HUES48 (cell line): ENCODE measurements at regions not wholly inside any gene's neighbourhood (a gene's known extent, or its start where the extent isn't known, plus 50 kb on each side); places are given as distances from the start of the nearest gene placed in this dataset.
"Not testable (repeated sequence)": the region's sequence is repeated elsewhere in the genome, so short reads cannot be mapped to it uniquely, and the experiment has no call there.

Source experiments
- H3K27ac ChIP-seq: one replicate; pipeline ENCODE4 v1.7.0; 2013; ENCODE audit warnings: low read depth, low read length, inconsistent platforms
- H3K27me3 ChIP-seq: 2 replicates; pipeline ENCODE4 v1.6.1; 2013; ENCODE audit warnings: mild to moderate bottlenecking, low read length; ENCODE audit not compliant: control insufficient read depth, insufficient read depth
- H3K36me3 ChIP-seq: 2 replicates; pipeline ENCODE4 v1.6.1; 2013; ENCODE audit warnings: low read length; ENCODE audit not compliant: control insufficient read depth, insufficient read depth
- H3K4me1 ChIP-seq: 2 replicates; pipeline ENCODE4 v1.6.1; 2013; ENCODE audit warnings: mild to moderate bottlenecking, low read length; ENCODE audit not compliant: control insufficient read depth, insufficient read depth
- H3K4me3 ChIP-seq: 2 replicates; pipeline ENCODE4 v1.5.1; 2013; ENCODE audit warnings: mild to moderate bottlenecking, low read depth, low read length
- H3K9ac ChIP-seq: 2 replicates; pipeline ENCODE4 v1.6.1; 2013; ENCODE audit warnings: mild to moderate bottlenecking, low read depth, low read length, moderate library complexity
- H3K9me3 ChIP-seq: 2 replicates; pipeline ENCODE4 v1.6.1; 2013; ENCODE audit warnings: low read length; ENCODE audit not compliant: control insufficient read depth, insufficient read depth

GRCh38 chr4:3896871-3897578 lies 130.8 kb downstream of the ADRA2C start:
- H3K4me1 ChIP-seq, H3K9ac ChIP-seq, H3K27me3 ChIP-seq, H3K9me3 ChIP-seq, H3K4me3 ChIP-seq, H3K36me3 ChIP-seq, H3K27ac ChIP-seq: not testable (repeated sequence)

- Histone ChIP-seq H3K36me3 (no peaks in the 10 kb centered on the region), H3K4me1 (0 out of 2 replicates have a peak, but pooled peaks cover 5% of the 10 kb centered on the region), H3K27me3 (no peaks in the 10 kb centered on the region; the same call in 1 of the 2 replicates), H3K27ac (no peak overlapping the region), H3K4me3 (no peak overlapping the region), H3K9me3 (no peaks in the 10 kb centered on the region), H3K9ac (no peak overlapping the region)
Measured at GRCh38 chr4:3898098-3898497, 131.9 kb downstream of the ADRA2C start.

- not testable (repeated sequence) for H3K4me3 ChIP-seq, H3K4me1 ChIP-seq, H3K36me3 ChIP-seq, H3K27me3 ChIP-seq, H3K27ac ChIP-seq, H3K9me3 ChIP-seq, H3K9ac ChIP-seq
Measured at GRCh38 chr4:3898928-3899327, 132.7 kb downstream of the ADRA2C start.

- not testable (repeated sequence) for H3K27me3 ChIP-seq, H3K9me3 ChIP-seq, H3K4me1 ChIP-seq, H3K27ac ChIP-seq, H3K9ac ChIP-seq, H3K36me3 ChIP-seq, H3K4me3 ChIP-seq
Measured at GRCh38 chr4:3904264-3904955, 138.2 kb downstream of the ADRA2C start.

GRCh38 chr4:3909616-3910015 lies 143.4 kb downstream of the ADRA2C start:
- not testable (repeated sequence) for H3K9me3 ChIP-seq, H3K4me3 ChIP-seq, H3K36me3 ChIP-seq, H3K27me3 ChIP-seq, H3K27ac ChIP-seq, H3K4me1 ChIP-seq, H3K9ac ChIP-seq

GRCh38 chr4:3910161-3910950 lies 144.2 kb downstream of the ADRA2C start:
- not testable (repeated sequence) for H3K36me3 ChIP-seq, H3K9ac ChIP-seq, H3K27me3 ChIP-seq, H3K4me1 ChIP-seq, H3K27ac ChIP-seq, H3K9me3 ChIP-seq, H3K4me3 ChIP-seq

GRCh38 chr4:3911252-3911856 lies 145.2 kb downstream of the ADRA2C start:
- Histone ChIP-seq H3K4me3 (no peak overlapping the region), H3K4me1 (no peaks in the 10 kb centered on the region), H3K27me3 (no peaks in the 10 kb centered on the region), H3K9me3 (no peaks in the 10 kb centered on the region), H3K27ac (no peak overlapping the region), H3K36me3 (no peaks in the 10 kb centered on the region), H3K9ac (no peak overlapping the region)

- not testable (repeated sequence) for H3K4me3 ChIP-seq, H3K9ac ChIP-seq, H3K27me3 ChIP-seq, H3K27ac ChIP-seq, H3K4me1 ChIP-seq, H3K36me3 ChIP-seq, H3K9me3 ChIP-seq
Measured at GRCh38 chr4:3914511-3914910, 148.3 kb downstream of the ADRA2C start.

- not testable (repeated sequence) for H3K36me3 ChIP-seq, H3K4me1 ChIP-seq, H3K4me3 ChIP-seq, H3K9me3 ChIP-seq, H3K27me3 ChIP-seq, H3K9ac ChIP-seq, H3K27ac ChIP-seq
Measured at GRCh38 chr4:3919509-3919908, 153.3 kb downstream of the ADRA2C start.

- not testable (repeated sequence) for H3K4me1 ChIP-seq, H3K9ac ChIP-seq, H3K9me3 ChIP-seq, H3K36me3 ChIP-seq, H3K27me3 ChIP-seq, H3K4me3 ChIP-seq, H3K27ac ChIP-seq
Measured at GRCh38 chr4:3921902-3922301, 155.7 kb downstream of the ADRA2C start.

GRCh38 chr4:3925841-3926240 lies 159.7 kb downstream of the ADRA2C start:
- not testable (repeated sequence) for H3K36me3 ChIP-seq, H3K4me3 ChIP-seq, H3K9ac ChIP-seq, H3K27me3 ChIP-seq, H3K27ac ChIP-seq, H3K4me1 ChIP-seq, H3K9me3 ChIP-seq
